ENCODE measurements at regions not wholly inside any gene's neighbourhood (a gene's known extent, or its start where the extent isn't known, plus 50 kb on each side); places are given as distances from the start of the nearest gene placed in this dataset.

GRCh38 chr2:169426069-169426663 is 53.1 kb upstream of the BBS5 start:
- no peak for DNase-seq
- H3K4me3 Mint-ChIP-seq = no peak overlapping the region
- peaks cover 14% of the 10 kb centered on the region for H3K27me3 Mint-ChIP-seq
- no peaks in the 10 kb centered on the region for H3K36me3 Mint-ChIP-seq
- CTCF ChIA-PET = no interaction called here
- H3K4me1 Mint-ChIP-seq = no peaks in the 10 kb centered on the region
- no peak overlapping the region for H3K27ac Mint-ChIP-seq
- H3K9me3 Mint-ChIP-seq = no peaks in the 10 kb centered on the region

- Mint-ChIP-seq H3K27me3 (peaks cover 24% of the 10 kb centered on the region), H3K4me1 (no peaks in the 10 kb centered on the region), H3K9me3 (no peaks in the 10 kb centered on the region), H3K36me3 (no peaks in the 10 kb centered on the region), H3K4me3 (no peak overlapping the region), H3K27ac (no peak overlapping the region)
- no peak for DNase-seq
- CTCF ChIA-PET = no interaction called here
Observed at GRCh38 chr2:169422120-169422519, 57.2 kb upstream of the BBS5 start.

DNA sequence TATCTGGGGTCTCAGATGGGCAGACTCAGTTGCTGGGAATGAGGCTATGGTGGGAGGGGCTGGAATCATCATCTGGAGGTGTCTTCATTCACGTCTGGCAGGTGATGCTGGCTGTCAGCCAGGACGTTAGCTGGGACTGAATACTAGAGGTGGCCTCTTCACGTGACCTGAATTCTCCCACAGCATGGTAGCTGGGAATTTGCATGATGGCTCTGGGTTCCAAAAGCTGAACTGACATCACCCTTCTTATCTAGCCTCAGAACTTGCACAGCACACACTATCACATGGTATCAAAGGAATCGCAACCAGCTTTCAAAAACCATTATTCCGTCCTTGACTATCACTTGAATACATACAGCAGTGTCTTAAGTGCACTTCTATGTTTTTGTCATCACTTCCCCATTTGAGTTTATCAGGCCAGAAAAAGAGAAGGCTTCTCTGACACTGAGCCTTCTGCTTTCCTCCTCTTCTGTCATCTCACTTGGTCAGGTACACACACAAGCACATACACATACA is 53.0 kb upstream of the LRP2 start:
- DNase-seq = no peak
- H3K4me3 Mint-ChIP-seq = no peak overlapping the region
- H3K4me1 Mint-ChIP-seq = no peaks in the 10 kb centered on the region
- H3K9me3 Mint-ChIP-seq = no peaks in the 10 kb centered on the region
- H3K27me3 Mint-ChIP-seq = peaks cover 18% of the 10 kb centered on the region
- H3K27ac Mint-ChIP-seq = no peak overlapping the region
- no peaks in the 10 kb centered on the region for H3K36me3 Mint-ChIP-seq
- CTCF ChIA-PET = interaction anchor here (0.6 kb wide), 1 partner anchor 27 kb away, joined by 3 read pairs; no protein-coding TSS in a partner anchor
